Stimulated activated CD4-positive, alpha-beta T cell treated with anti-CD3 and anti-CD28 coated beads, Interleukin-2, amount 100 ng/mL, for 24 hours (primary cell): ENCODE measurements at regions not wholly inside any gene's neighbourhood (a gene's known extent, or its start where the extent isn't known, plus 50 kb on each side); places are given as distances from the start of the nearest gene placed in this dataset.

Source experiments
- DNase-seq, 2 donors: peaks; one replicate each; pipeline ENCODE4 v3.0.0-alpha.2; 2020

DNA sequence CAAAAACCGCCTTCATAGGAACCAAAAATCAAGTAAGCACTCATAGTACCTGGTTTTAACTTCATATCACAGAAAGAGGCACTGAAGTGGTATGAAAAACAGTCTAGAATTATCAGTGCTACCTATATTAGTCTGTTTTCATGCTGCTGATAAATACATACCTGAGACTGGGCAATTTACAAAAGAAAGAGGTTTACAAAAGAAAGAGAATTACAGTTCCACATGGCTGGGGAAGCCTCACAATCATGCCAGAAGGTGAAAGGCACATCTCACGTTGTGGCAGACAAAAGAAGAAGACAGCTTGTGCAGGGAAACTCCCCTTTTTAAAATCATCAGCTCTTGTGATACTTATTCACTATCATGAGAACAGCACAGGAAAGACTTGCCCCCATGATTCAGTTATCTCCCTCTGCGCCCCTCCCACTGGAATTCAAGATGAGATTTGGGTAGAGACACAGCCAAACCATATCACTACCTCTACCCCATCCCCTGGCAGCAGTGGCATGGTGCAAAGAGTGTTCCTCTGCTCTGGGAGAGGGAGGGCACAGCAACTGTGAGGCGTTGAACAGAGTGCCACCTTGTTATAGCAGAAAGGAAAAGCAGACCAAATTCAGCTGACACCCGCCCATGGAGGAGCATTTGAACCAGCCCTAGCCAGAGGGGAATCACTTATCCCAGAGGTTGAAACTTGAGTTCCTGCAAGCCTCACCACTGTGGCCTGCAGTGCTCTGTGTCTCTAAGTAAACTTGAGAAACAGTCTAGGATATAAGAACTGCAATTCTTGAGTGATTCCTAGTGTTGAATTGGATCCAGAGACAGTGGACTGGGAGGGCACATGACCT is 61.9 kb upstream of the PTPRZ1 start:
- no peak for DNase-seq

DNA sequence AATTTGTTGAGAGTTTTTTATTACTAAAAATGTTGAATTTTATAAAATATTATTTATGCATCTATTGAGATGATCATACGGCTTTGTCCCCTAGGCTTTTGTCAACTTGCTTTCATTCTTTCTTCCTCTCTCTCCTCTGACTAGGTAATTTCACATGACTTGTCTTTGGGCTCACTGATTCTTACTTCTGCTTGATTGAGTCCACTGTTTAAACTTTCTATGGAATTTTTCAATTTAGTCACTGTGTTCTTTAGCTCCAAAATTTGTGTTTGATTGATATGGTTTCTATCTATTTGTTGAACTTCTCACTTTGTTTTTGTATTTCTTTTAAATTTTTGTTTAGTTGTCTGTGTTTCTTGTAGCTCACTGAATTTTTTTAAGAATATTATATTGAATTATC is 65.9 kb upstream of the PTPRZ1 start:
- no peak for DNase-seq

DNA sequence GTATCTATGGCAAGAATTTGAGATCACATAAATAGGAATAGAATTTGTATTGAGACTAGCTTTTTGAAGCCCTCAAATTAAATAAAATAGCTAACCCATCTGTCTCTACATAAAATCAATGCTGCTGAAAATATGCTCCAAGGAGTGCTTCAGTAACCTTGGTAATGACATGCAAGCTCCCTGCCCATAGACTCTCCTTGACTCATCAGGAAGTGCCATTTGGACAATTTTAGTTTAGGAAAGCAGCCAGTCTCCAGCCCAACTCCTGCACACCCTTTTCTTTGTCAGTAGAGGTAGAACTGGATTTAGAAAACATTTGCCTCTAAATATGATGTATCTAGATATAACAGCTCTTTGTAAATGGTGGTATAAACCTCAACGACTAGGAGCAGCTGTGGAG is 69.9 kb upstream of the PTPRZ1 start:
- no peak for DNase-seq

DNA sequence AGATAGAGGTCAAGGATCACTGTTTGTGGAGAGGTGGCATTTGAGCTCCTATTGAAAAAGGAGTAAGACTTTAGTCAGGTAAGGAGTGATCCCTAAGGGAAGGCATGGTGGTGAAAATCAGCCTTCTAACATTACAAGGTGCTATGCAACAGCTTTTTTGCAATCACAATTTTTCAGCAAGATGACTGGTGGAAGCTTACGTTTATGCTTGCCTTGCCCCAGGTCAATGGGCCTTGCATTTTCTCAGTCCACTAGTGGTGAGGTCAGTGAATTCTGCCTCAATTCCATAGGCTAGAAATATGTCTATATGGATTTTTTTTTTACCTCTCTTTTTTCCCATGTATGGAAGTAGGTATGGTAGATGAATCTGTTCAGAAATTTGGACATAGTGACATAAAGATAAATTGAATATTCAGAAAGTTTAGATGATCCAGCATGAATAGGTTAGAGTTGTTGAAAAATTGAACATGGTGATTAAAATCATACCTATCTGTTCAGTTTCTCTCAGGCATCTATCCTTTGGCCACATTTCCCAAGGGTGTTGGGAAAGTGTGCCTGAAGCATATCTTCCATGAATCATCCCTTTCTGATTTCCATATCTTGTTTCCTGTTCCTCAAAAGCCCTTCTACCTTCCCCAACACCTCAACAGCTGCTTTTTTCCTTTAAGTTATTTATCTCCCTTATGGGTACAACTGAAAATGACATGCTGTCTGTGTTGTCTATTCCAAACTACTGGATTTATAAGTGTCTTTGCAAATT is 71.9 kb upstream of the PTPRZ1 start:
- no peak for DNase-seq

DNA sequence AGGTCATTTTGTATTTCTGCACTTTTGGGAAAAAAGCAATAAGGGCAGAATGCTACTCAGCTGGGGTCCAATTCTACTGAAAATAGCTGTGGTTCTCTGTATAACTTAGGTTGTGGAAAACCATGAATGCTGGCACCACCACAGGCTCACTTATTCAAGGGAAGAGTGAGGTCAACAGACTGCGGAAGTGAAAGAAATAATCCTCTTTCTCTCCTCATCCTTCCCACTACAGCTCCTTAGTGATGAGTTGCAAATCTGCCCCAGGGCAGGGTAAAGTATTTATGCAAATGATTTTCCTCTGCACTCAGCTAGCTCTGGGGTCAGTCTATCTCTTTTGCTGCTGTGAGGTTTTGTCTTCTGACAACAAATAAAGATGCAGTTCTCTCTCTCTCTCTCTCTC is 74.1 kb upstream of the PTPRZ1 start:
- no peak for DNase-seq

DNA sequence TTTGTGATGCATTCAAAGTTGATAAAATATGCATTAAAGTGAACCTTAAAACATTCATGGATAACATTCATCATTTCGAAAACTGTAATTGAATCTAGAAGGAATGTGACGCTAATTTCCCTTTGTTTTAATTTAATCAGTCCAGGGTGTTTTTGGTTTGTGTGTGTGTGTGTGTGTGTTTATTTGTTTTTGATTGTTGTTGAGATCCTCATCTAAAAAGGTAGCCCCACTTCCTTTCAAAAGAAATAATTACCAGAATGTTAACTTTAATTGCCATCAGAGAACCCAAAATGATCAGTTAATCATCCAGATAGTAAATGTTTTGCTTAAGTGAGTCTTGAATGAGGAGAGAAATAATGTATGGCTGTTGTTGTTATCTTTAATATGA is 74.5 kb upstream of the PTPRZ1 start:
- DNase-seq, result no peak

DNA sequence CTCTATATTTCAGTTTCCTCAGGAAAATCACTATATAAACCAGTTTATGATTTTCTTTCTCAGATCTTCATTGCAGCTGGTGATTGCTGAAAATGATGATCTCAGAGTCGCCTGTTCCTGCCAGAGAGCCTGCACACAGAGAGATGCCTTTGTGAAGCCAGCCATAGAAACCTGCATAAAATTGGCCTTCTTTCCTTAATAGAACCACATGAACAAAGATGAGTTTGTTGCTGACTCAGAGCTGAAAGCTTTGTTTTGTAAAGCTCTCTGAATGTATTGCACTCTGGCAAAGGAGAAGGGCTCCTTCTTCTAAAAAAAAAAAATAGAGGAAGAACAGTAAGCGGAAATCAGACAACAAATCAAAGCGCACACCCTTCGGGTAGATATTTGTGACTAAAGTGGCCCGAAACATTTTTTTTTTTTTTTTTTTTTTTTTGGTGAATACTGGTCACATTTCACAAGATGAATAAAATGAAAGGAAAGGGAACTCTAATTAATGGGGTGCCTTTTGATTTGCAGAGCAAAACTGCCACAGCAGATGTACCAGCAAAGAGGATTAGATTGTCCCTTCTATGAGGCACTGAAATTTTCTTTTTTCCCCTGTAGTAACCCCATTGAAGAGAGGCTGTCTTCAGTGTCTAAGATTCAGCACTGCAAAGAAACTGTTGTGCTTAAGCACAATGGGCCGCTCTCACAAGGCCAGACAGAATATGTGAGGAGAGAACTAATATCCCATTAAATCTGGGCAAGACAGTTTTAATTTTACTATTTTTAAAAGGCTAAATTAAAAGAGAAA is 75.1 kb upstream of the PTPRZ1 start:
- DNase-seq, result no peak

DNA sequence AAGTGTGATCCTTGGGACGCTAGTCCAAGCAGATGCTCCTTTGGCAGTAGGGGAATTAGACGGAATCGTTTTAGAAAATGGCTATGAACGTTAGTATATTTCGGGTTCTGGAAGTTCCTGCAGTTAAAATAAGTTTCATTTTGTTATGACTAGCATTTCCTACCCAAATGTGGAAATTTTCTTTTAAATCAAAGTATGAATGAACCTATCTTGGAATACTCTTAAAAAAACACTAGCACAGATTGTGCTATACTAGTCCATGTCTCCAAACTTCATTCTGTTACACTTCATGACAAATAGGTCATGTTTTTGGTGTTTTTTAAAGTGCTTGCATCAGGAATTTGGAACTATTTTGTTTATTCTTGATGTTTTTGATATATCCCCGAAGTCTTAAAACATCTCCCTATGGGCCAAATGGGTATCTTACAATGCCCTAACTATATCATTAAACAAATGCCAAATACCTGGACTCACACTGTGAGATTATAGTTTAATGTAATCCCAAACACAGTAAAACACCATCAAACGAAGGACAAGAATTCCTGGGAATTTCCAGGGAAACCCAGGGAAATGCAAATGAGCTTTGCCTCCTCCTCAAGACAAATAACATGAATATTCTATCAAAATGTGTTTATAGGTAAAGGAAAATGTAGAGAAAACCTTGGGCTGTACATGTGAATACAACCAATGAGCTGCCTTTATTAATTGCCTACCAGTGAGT is 75.9 kb upstream of the PTPRZ1 start:
- no peak for DNase-seq

DNA sequence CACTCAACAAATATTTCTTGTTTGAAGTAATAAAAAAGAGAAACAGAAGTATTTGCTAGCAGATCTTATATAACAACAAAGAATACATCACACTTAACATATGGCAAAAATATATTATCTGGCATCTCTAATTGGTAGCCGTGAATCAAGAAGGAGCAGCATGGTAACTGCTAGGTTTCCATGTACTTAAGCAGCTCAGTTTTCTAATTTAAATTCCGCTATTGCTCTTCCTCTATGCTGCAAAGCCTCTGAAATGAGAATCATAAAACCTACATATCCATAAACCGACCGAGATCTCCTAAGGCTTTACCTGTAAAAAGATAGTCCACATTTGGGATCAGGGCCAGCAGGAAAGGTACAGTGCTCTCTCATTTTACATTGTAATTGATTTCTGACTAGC is 76.6 kb upstream of the PTPRZ1 start:
- DNase-seq, result no peak

DNA sequence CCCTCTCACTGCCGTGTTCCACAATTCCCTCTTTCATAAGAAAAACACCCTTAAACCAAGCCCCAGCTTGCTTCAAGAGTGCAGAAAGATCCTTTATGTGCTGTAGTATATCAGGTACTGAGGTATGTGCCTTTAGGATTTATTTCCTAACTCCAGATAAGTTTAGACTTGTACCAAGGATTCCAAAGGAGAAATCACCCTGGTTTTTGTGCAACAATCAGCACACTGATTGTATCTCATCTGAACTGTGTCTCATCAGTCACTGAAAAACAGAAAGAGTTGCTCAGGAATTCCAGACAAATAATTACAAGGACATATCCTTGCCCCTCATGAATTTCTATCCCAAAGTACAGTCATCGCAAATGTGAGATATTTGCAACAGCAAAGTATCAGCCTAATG is 77.2 kb upstream of the PTPRZ1 start:
- DNase-seq, result no peak

DNA sequence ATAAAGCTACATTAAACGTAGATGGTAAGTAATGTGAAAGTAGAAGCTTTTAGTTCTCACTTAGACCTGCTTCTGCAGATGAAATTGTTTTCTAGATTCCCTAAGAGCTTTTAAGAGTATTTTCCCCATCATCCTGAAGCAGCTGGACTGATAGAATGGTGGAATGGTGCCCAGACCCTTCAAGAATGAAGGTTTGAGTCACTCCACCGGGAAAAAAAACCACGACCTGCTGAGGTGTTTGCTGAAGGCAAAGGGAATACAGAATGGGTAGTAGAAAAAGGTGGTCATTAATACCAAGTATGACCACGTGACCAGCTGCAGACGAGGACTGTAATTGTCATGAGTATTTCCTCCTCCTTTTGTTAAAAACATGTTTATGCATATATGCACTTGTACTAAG is 79.2 kb upstream of the PTPRZ1 start:
- no peak for DNase-seq

DNA sequence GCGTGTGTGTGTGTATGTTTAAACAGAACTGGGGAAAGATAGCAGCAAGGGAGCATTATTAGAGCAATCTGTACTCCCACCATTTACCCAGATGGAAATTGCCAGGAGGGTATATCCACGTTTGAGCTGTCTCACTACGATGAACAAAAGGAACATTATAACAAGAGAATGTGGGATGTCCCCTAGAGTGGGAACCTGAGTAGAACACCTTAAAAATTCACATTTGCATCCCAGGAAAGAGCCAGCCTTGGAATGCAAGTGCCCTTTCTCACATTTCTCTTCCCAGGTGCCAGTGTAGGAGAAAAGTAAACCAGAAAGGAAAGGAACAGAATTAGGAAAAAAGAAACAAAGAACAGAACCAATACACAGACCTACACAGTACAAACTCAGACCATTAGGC is 95.3 kb upstream of the PTPRZ1 start:
- DNase-seq, result no peak

DNA sequence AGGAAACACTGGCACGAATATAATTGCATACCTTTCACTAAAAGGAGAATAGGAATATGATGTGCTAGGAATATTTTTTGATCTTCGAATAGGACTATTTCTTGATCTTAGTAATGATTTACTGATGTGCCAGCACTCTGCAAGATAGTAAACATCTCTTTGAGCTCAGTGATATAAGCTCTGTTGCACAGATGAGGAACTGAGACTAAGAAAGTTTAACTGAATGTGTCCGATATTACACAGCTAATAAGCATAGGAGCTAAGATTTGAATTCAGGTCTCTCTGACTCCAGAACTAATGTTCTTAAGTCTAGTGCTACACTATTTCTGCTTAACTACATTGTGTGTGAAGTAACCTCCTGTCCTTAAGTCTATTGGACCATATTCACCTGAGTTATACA is 98.4 kb upstream of the PTPRZ1 start:
- no peak for DNase-seq

DNA sequence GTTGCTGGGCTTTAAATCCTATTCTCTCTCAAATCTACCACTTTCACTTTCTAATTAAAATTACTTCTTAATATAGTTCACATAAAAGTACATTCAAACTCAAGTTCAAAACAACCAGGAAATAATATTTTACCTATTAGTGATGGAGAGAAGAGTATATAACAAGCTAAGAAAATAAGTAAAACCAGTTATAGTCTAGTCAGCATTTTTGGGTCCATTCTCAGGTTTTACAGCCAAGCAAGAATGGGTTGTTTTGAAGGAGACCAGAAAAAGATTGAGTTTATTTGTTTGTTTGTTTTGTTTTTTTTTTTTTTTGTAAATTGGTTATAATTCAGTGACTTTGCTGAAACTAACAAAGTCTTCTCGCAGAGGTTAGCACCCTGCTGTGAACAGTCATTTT is 106.3 kb upstream of the PTPRZ1 start:
- DNase-seq, result no peak

DNA sequence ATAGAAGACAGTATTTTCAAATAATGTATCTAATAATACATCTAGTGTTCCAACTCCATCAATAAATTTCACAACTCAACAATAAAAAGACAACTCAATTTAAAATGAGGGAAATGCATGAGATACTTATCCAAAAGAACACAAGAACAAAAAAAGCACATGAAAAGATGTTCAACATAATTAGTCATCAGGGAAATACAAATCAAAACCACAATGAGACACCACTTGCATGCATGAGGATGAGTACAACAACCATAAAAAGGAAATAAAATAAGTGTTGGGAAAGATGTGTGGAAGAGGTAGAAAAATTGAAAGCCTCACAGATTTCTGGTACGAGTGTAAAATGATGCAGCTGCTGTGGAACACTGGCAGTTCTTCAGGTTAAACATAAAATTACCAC is 111.6 kb upstream of the PTPRZ1 start:
- DNase-seq, result no peak

DNA sequence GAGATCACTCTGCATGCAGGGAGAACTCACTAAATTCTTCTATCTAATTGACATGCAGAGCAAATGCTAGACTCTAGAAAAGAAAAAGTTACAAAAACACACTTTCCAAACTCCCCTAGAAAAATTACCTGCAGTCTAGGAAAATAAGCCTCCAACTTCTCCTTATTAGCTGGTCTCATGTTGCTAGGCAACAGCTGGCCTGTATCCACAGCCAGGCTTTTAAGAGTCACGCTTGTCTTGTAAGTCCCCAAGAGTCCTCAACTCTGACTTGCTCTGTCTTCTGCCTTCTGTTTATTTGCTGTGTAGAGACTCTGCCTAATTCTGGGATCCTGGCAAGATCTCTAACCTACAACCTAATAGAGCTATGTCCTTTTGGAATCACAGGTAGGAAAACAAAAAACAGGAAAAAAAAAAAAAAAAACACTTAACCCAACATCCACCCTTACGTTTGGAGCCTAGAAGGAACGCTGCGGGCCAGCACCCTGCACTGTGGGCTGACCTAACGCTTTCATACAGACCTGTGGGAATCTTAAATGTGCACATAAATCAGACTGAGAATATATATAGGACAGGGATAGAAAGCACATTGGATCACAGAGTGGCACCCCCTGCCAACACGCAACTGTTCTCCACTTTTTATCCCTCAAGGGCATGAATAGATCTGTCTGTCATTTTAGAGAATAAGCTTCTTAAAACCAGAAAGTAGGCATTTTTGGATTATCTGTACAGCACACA is 117.0 kb upstream of the PTPRZ1 start:
- DNase-seq, result no peak

DNA sequence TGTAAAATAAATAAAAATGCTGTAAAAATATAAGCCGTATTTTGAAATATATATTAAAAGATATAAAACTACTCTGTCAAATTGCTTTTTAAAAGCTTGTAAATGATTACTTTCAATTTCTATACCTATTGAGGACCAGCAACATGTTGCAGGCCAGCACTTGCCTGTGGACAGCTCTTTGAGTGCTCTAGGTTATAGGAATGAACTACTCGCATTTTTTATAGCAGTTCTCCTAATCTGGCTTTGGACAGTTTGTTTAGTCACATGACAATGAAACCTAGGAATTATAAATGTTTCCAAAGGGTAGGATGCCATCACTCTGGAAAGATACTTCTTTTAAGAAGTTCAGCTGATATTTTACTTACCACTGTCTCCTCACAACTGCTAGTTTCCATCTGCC is 117.7 kb upstream of the PTPRZ1 start:
- no peak for DNase-seq

DNA sequence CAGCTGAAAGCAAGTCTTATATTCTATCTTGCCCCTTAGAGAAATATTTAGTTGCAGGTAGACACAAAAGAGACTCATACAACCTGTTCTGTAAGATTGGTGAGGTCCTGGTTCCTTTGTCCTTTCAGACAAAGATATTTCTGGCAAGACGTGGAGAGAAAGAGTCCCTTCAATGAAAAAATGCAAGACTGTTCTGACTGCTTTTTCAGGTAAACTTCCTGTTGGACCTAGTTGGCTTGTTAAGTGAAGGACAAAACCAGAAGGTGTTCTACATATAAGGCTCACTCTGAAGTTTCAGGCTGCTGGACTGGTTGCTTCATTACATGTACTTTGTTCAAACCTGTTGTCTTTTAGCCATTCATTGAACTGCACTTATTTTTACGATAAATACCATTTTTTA is 119.0 kb upstream of the PTPRZ1 start:
- no peak for DNase-seq

DNA sequence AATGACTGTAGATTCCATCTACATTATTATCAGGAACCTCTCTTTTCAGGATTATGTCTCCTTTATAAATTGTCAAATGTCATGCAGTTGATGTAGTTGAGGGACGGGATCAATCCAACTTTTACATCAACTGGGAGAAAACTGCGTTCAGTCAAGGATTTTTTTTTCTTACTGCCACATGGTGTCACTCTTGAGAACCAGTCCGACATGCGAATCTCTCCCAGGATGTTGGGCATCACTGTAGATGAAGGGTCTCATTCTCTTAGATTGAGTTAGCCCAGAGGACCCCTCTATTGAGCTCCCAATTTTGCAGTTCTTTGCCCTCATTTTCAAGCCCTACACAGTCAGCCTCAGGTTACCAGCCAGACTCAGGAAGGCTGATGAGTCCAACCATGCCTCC is 120.3 kb upstream of the PTPRZ1 start:
- DNase-seq, result no peak

DNA sequence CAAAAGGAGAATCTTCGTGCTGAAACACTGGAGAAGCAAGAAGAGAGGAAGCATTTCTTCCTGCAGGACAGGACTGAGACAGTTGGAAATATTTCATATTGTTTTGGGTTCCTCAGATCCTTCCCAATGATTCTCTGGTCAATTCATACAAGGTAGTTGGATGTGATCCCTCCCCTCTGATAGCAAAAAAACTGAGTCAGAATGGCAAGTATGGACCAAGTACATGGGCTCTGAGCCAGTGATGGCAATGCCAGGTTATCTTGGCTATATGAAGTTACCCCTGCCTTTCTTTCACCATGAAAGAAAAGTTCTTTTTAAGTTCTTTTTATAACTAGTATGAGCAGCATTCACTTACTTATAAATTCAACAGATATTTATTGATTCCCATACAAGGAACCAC is 124.4 kb upstream of the PTPRZ1 start:
- DNase-seq, result no peak

DNA sequence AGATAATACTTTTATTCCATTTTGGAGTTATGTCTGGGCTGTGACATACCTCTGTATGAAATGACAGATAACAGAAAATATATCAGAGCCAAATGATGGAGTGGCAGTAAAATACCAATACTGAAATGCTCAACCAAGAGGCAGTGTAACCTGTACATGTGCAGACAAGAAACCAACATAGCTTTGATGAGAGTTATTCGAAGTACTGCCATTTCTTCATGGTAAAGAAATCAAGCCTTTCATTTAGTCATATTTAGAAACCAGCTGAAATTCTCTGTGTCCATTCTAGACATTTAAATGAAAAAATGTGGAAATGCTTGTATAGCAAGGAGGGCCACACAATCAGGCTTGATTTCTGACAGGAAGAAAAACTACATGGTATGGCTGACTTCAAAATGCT is 127.1 kb upstream of the PTPRZ1 start:
- no peak for DNase-seq

DNA sequence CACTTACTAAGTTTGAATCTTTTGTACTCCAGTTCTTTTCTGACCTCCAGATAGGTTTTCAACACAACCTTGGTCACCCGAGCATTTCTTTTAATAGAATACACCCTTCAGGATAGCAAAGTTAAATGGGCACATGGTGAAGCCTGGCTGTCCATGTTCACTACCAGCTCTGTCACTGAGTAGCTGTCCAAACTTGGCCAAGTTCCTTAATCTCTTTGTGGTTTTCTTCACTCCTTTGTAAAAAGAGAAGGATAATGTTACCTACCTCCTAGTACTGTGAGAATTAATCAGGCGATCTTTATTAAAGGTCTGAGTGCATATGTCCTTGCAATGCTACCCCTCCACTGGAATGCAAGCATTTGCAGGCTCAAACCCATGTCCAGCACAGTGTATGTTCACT is 128.1 kb upstream of the PTPRZ1 start:
- DNase-seq, result no peak
